CD4-positive, CD25-positive, alpha-beta regulatory T cell (primary cell): ENCODE measurements at regions not wholly inside any gene's neighbourhood (a gene's known extent, or its start where the extent isn't known, plus 50 kb on each side); places are given as distances from the start of the nearest gene placed in this dataset.

Source experiments
- ATAC-seq, 2 donors: fragments of 150-1000 bp; cut with Tn5 transposase; one replicate each; pipeline ENCODE4 v1.10.0; 2021; ENCODE audit warnings: low read depth in 2 of 2, moderate number of reproducible peaks in 2 of 2, moderate library complexity in 1 of 2
- DNase-seq, 3 donors: peaks; one replicate each; pipeline versions ENCODE4 v3.0.0 to v3.0.0-alpha.2; 2012 to 2022; ENCODE audit warnings: mixed read lengths in 1 of 3
- H3K27ac ChIP-seq: one replicate; pipeline ENCODE4 v1.7.0; 2013; ENCODE audit warnings: mild to moderate bottlenecking, low read length; ENCODE audit not compliant: insufficient read depth, poor library complexity, severe bottlenecking
- H3K27me3 ChIP-seq: one replicate; pipeline ENCODE4 v1.7.0; 2013; ENCODE audit warnings: low read length; ENCODE audit not compliant: control insufficient read depth, insufficient read depth
- H3K36me3 ChIP-seq: one replicate; pipeline ENCODE4 v1.7.0; 2013; ENCODE audit warnings: mild to moderate bottlenecking, low read length, moderate library complexity; ENCODE audit not compliant: control insufficient read depth, insufficient read depth
- H3K4me1 ChIP-seq: 2 replicates; pipeline ENCODE4 v1.7.0; 2013; ENCODE audit warnings: mild to moderate bottlenecking, low read length; ENCODE audit not compliant: insufficient read depth, control insufficient read depth, poor library complexity, severe bottlenecking
- H3K4me3 ChIP-seq: one replicate; pipeline ENCODE4 v1.7.0; 2013; ENCODE audit warnings: low read depth, mild to moderate bottlenecking, low read length, moderate library complexity
- H3K9me3 ChIP-seq, 2 experiments: 1 replicate in 1 of 2; 2 replicates in 1 of 2; pipeline ENCODE4 v1.7.0; 2013; ENCODE audit warnings: low read length in 2 of 2, mild to moderate bottlenecking in 1 of 2, moderate library complexity in 1 of 2; ENCODE audit not compliant: control insufficient read depth in 2 of 2
- H3K27ac Mint-ChIP-seq, 3 donors: one replicate each; pipeline ENCODE4 v1.8.0; 2020 to 2022; ENCODE audit warnings: mild to moderate bottlenecking in 3 of 3, mixed read lengths in 3 of 3, moderate library complexity in 2 of 3
- H3K27me3 Mint-ChIP-seq: one replicate; pipeline ENCODE4 v1.8.0; 2022; ENCODE audit warnings: mild to moderate bottlenecking, mixed read lengths
- H3K36me3 Mint-ChIP-seq: one replicate; pipeline ENCODE4 v1.8.0; 2020; ENCODE audit warnings: mixed read lengths
- H3K4me1 Mint-ChIP-seq, 4 donors: one replicate each; pipeline ENCODE4 v1.8.0; 2020 to 2022; ENCODE audit warnings: mixed read lengths in 4 of 4, mild to moderate bottlenecking in 1 of 4
- H3K4me3 Mint-ChIP-seq, 4 donors: one replicate each; pipeline ENCODE4 v1.8.0; 2020 to 2022; ENCODE audit warnings: mild to moderate bottlenecking in 4 of 4, mixed read lengths in 4 of 4, moderate library complexity in 3 of 4
- H3K9me3 Mint-ChIP-seq, 7 donors: one replicate each; pipeline ENCODE4 v1.8.0; 2020 to 2022; ENCODE audit warnings: mixed read lengths in 7 of 7, mild to moderate bottlenecking in 3 of 7, moderate library complexity in 2 of 7

GRCh38 chr9:19732441-19732951, 56.3 kb downstream of the SLC24A2 start:
- no peak for ATAC-seq
- no peak overlapping the region for H3K4me3 ChIP-seq
- no peak for DNase-seq
- Mint-ChIP-seq H3K9me3 (peaks cover 0 to 3% (median 0%) of the 10 kb centered on the region in 7 donors), H3K27me3 (no peaks in the 10 kb centered on the region), H3K4me3 (no peak overlapping the region), H3K36me3 (no peaks in the 10 kb centered on the region), H3K27ac (no peak overlapping the region), H3K4me1 (no peaks in the 10 kb centered on the region)
- H3K4me1 ChIP-seq, result no peaks in the 10 kb centered on the region
- no peaks in the 10 kb centered on the region for H3K36me3 ChIP-seq
- H3K27ac ChIP-seq, result no peak overlapping the region
- H3K27me3 ChIP-seq, result no peaks in the 10 kb centered on the region
- H3K9me3 ChIP-seq, result no peaks in the 10 kb centered on the region

GRCh38 chr9:19728101-19728500, 60.7 kb downstream of the SLC24A2 start:
- Histone ChIP-seq H3K27me3 (no peaks in the 10 kb centered on the region), H3K4me3 (no peak overlapping the region), H3K36me3 (no peaks in the 10 kb centered on the region), H3K4me1 (no peaks in the 10 kb centered on the region), H3K9me3 (no peaks in the 10 kb centered on the region), H3K27ac (no peak overlapping the region)
- no peak for ATAC-seq
- peaks cover 0 to 3% (median 0%) of the 10 kb centered on the region in 7 donors for H3K9me3 Mint-ChIP-seq
- H3K4me3 Mint-ChIP-seq, result no peak overlapping the region
- H3K27me3 Mint-ChIP-seq, result no peaks in the 10 kb centered on the region
- no peaks in the 10 kb centered on the region for H3K4me1 Mint-ChIP-seq
- no peak for DNase-seq
- no peak overlapping the region for H3K27ac Mint-ChIP-seq
- H3K36me3 Mint-ChIP-seq, result no peaks in the 10 kb centered on the region

GRCh38 chr9:19725970-19726369, 62.9 kb downstream of the SLC24A2 start:
- Histone ChIP-seq H3K27ac (no peak overlapping the region), H3K4me1 (no peaks in the 10 kb centered on the region), H3K4me3 (no peak overlapping the region), H3K9me3 (no peaks in the 10 kb centered on the region), H3K36me3 (no peaks in the 10 kb centered on the region), H3K27me3 (no peaks in the 10 kb centered on the region)
- ATAC-seq (no peak), DNase-seq (no peak)
- Mint-ChIP-seq H3K27ac (no peak overlapping the region), H3K4me3 (no peak overlapping the region), H3K36me3 (no peaks in the 10 kb centered on the region), H3K27me3 (no peaks in the 10 kb centered on the region), H3K4me1 (no peaks in the 10 kb centered on the region), H3K9me3 (peaks cover 0 to 3% (median 0%) of the 10 kb centered on the region in 7 donors)

- Histone ChIP-seq H3K4me1 (no peaks in the 10 kb centered on the region), H3K27ac (no peak overlapping the region), H3K36me3 (no peaks in the 10 kb centered on the region), H3K9me3 (no peaks in the 10 kb centered on the region), H3K4me3 (no peak overlapping the region), H3K27me3 (no peaks in the 10 kb centered on the region)
- no peaks in the 10 kb centered on the region for H3K36me3 Mint-ChIP-seq
- no peak for DNase-seq
- no peak overlapping the region for H3K4me3 Mint-ChIP-seq
- H3K27me3 Mint-ChIP-seq, result no peaks in the 10 kb centered on the region
- peaks cover 0 to 1% (median 0%) of the 10 kb centered on the region in 7 donors for H3K9me3 Mint-ChIP-seq
- ATAC-seq, result no peak
- H3K27ac Mint-ChIP-seq, result no peak overlapping the region
- H3K4me1 Mint-ChIP-seq, result no peaks in the 10 kb centered on the region
Measured at GRCh38 chr9:19720377-19720776, 68.5 kb downstream of the SLC24A2 start.

GRCh38 chr9:19703702-19704101, 85.1 kb downstream of the SLC24A2 start:
- no peak for DNase-seq

GRCh38 chr9:19701991-19702390, 86.8 kb downstream of the SLC24A2 start:
- no peaks in the 10 kb centered on the region for H3K9me3 ChIP-seq
- ATAC-seq (no peak), DNase-seq (no peak)
- Mint-ChIP-seq H3K27me3 (no peaks in the 10 kb centered on the region), H3K36me3 (no peaks in the 10 kb centered on the region), H3K4me1 (no peaks in the 10 kb centered on the region), H3K4me3 (no peak overlapping the region), H3K27ac (no peak overlapping the region), H3K9me3 (peaks cover 0 to 4% (median 0%) of the 10 kb centered on the region in 7 donors)
- no peak overlapping the region for H3K27ac ChIP-seq
- H3K4me1 ChIP-seq, result no peaks in the 10 kb centered on the region
- no peaks in the 10 kb centered on the region for H3K27me3 ChIP-seq
- H3K36me3 ChIP-seq, result no peaks in the 10 kb centered on the region
- H3K4me3 ChIP-seq, result no peak overlapping the region

More at GRCh38 chr9:19703702-19704101, 85.1 kb downstream of the SLC24A2 start:
- Histone ChIP-seq H3K36me3 (no peaks in the 10 kb centered on the region), H3K27me3 (no peaks in the 10 kb centered on the region), H3K4me1 (no peaks in the 10 kb centered on the region), H3K4me3 (no peak overlapping the region), H3K9me3 (no peaks in the 10 kb centered on the region), H3K27ac (no peak overlapping the region)
- no peak for ATAC-seq
- Mint-ChIP-seq H3K36me3 (no peaks in the 10 kb centered on the region), H3K27ac (no peak overlapping the region), H3K9me3 (peaks cover 0 to 4% (median 0%) of the 10 kb centered on the region in 7 donors), H3K27me3 (no peaks in the 10 kb centered on the region), H3K4me3 (no peak overlapping the region), H3K4me1 (no peaks in the 10 kb centered on the region)

GRCh38 chr9:19701274-19701673, 87.6 kb downstream of the SLC24A2 start:
- Histone ChIP-seq H3K9me3 (no peaks in the 10 kb centered on the region), H3K4me1 (no peaks in the 10 kb centered on the region), H3K27ac (no peak overlapping the region), H3K36me3 (no peaks in the 10 kb centered on the region), H3K4me3 (no peak overlapping the region), H3K27me3 (no peaks in the 10 kb centered on the region)
- no peak overlapping the region for H3K4me3 Mint-ChIP-seq
- no peaks in the 10 kb centered on the region for H3K27me3 Mint-ChIP-seq
- peaks cover 0 to 4% (median 0%) of the 10 kb centered on the region in 7 donors for H3K9me3 Mint-ChIP-seq
- DNase-seq, result no peak
- H3K4me1 Mint-ChIP-seq, result no peaks in the 10 kb centered on the region
- no peaks in the 10 kb centered on the region for H3K36me3 Mint-ChIP-seq
- no peak overlapping the region for H3K27ac Mint-ChIP-seq
- no peak for ATAC-seq

- ATAC-seq (no peak), DNase-seq (no peak)
- Histone ChIP-seq H3K4me3 (no peak overlapping the region), H3K4me1 (no peaks in the 10 kb centered on the region), H3K36me3 (no peaks in the 10 kb centered on the region), H3K27ac (no peak overlapping the region), H3K9me3 (no peaks in the 10 kb centered on the region), H3K27me3 (no peaks in the 10 kb centered on the region)
- Mint-ChIP-seq H3K36me3 (no peaks in the 10 kb centered on the region), H3K27me3 (no peaks in the 10 kb centered on the region), H3K4me3 (no peak overlapping the region), H3K9me3 (peaks cover 0 to 4% (median 0%) of the 10 kb centered on the region in 7 donors), H3K4me1 (no peaks in the 10 kb centered on the region), H3K27ac (no peak overlapping the region)
Measured at GRCh38 chr9:19700699-19701098, 88.1 kb downstream of the SLC24A2 start.
